ENCODE measurements at regions not wholly inside any gene's neighbourhood (a gene's known extent, or its start where the extent isn't known, plus 50 kb on each side); places are given as distances from the start of the nearest gene placed in this dataset.

GRCh38 chr9:120107138-120107537, 472.8 kb downstream of the CDK5RAP2 start:
- no peak for DNase-seq

GRCh38 chr9:120104771-120105170, 475.2 kb downstream of the CDK5RAP2 start:
- DNase-seq: no peak

DNA sequence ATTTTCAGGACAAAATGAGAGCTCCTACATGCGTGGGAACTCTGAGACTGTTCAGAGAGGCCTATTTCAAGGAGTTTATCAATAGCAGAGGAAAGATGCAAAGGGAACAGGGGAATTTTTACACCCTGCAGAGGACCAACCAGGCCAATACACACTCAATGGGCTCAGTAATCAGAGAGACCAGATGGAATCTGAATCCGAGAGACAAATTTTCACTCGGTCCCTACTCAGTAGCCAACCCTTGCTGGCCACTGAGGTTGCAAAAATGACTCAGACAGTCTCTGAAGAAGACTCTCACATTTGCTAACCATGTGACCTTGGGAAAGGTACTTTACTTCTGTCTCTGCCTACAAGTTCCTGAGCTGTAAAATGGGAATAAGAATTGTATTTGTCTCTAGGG, 479.4 kb downstream of the CDK5RAP2 start:
- no peak for DNase-seq

- no peak for DNase-seq
Measured at GRCh38 chr9:120099065-120099464, 480.9 kb downstream of the CDK5RAP2 start.

DNA sequence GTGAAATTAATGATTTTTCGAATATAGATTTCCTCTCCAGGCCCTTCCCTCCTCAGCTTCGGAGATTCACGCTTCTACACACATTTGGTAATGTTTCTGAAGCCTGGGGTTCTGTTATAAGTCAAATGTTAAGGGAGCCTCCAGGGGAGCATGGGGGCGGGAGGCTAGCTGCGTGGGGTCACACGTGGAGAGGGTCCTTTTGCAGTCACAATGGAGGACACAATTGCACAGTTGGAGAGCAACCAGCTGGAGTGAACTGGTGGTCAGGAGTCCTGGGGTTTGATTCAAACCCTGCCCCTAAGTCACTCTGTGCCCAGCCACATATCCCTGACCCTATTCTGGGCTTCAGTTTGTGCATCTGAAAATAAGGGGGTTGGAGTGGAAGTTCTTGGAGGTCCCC, 481.4 kb downstream of the CDK5RAP2 start:
- no peak for DNase-seq

DNA sequence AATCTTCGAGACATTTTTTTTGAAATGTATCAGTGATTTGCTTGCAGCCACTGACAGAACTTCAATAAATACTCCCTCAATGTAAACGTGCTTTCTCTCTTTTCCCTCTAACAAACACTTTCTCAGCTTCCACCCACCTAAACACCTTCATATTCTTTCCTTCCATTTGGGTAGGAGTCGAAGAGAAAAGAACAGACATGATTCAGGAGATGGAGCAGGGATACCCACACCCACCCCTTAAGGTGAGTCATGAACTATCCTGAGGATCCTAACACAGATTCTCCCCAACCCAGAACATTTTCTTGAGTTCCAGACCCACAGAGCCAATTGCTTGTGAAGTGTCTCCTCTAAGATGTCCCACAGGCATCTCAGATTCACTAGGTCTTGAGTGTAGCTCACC, 488.8 kb downstream of the CDK5RAP2 start:
- DNase-seq: no peak

DNA sequence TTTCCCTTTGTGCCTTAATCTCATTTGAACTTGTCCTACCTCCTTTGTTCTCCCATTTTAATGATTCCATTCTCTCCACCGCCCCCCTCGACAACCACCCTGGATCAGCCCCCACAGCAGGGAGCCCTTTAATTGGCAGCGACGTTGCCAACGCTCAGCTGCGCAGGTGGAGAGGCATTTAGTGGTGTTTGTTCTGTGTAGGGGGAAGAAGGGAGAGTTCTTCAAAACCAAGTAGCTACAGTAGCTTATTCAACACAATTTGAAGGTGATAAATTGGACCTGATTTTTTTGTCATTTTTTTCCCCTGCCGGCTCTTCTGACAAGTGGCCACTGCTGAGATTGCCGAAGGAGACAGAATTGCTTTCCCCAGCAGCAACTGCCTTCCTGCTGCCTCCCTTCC, 499.1 kb downstream of the CDK5RAP2 start:
- DNase-seq: no peak

DNA sequence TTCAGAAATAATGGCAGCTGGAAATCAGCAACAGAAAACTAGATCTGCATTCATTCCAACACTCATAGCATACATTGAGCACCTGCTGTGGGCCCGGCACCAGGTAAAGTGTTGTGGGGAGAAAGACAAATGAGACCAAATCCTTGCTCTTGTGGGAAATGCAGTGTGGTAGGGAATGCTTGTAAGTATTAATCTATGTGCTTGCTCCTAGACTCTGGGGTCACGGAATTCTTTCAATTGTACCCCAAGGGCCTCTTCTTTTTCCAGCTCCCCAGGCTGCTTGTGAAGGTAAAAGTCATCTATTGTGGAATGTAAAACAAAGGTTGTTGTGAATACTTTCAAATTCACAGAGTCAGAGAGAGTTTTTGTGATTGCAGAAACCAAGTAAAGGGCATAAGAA, 501.9 kb downstream of the CDK5RAP2 start:
- no peak for DNase-seq

DNA sequence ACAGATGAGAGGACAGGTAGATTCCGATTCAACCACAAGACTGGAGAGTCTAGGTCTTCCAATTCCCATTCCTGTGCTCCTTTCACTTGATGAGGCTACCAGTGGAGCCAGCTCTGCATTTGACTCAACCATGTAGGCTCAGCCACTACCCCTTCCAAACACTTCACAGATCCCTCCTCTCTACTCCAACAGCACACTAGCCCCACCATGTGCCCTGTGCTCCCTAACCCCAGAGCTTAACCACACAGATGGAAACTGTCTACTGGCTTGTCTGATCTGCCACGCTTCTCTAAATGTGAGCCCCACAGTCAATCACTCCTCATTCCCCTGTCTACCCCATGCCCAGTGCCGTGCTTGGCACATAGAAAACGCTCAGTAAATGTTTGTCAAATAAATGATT, 508.2 kb downstream of the CDK5RAP2 start:
- DNase-seq: no peak

DNA sequence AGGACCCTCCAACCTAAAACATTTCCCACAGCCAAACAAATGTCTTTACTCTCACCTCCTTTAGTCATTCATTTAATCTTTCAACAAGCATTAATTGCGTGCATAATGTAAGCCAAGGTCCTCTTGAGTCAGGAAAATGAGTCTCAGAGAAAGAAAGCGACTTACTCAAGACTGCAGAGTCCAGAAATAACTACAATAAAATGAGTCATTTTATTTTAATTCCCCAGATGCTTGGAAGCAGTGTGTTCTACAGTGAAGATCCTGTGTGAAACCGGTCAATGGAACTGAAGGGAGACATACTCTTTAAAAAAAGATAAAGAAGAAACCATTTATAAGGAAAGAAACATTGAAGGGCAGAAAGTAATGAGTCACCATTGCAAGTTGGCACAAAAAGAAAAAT, 513.7 kb downstream of the CDK5RAP2 start:
- DNase-seq: no peak

DNA sequence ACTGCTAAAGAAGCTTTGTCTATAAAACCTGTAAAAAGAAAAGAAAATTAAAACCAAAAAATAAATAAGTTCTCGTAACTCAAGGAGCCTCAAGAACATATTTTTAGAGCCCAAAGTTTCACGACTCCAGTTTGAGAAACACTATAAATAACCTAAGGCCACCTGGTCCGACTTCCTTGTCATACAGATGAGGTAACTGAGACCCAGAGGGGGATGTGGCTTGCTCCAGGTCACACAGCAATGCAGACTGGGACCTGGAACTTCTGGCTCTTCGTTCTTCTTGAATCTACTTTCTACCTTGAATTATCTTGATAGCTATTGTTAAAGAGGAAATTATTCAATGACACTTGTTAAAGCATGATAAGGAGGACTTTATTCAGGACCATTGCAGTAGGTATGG, 514.8 kb downstream of the CDK5RAP2 start:
- DNase-seq: no peak

- DNase-seq: no peak
Measured at GRCh38 chr9:120045011-120045410, 535.0 kb downstream of the CDK5RAP2 start.

DNA sequence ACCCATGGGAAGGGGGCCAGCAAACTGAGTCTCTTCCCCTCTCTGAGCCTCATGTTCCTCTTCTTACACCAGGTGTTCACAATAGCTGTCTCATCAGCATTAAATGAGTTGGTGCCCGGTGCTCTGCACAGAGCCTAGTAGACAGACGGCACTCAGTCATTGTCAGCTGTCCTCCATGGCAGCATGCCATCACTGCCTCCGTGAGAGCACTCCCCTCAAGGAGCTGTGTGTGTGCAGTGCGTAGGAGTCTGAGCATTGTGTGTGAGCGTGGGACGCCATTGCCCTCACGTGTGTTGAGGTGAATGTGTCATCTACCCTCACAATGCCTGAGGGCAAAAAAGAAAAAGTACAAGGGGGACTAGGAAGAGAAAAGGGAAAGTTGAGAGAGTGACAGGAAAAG, 536.5 kb downstream of the CDK5RAP2 start:
- no peak for DNase-seq

DNA sequence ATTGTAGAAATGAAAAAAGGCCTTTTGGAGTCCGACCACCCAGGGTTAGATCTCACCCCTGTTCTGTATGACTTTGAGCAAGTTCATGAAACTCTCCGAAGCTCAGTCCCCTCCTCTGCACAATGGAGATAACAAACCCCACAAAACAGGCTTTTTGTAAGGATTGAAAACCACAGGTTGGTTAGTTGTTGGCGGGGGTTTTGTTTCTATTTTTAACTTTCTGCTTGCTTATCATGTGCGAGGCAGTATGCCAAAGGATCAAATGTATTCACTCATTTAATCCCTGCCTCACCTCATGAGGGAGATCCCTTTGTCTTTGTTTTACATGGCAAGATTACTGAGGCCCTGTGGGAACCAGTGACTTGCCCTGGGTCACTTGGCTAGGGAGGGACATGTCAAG, 539.1 kb downstream of the CDK5RAP2 start:
- DNase-seq: no peak

DNA sequence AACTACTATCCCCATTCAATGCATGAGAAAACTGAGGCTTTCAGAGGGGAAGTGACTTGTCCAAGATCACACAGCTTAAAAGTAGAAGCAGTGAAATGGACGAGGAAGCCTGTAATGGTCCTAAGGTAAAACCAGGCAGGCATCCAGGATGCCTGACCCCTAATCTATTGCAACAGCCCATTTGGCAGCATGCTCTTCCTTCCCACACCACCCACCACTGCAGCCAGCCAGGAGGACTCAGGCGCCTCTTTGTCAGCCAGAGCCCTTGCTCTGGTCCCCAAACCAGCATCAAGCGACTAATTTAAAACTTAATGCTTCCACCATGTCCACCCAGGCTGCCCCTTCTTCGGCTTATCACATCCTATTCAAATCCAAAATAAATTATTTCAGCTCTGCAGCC, 541.6 kb downstream of the CDK5RAP2 start:
- DNase-seq: no peak

DNA sequence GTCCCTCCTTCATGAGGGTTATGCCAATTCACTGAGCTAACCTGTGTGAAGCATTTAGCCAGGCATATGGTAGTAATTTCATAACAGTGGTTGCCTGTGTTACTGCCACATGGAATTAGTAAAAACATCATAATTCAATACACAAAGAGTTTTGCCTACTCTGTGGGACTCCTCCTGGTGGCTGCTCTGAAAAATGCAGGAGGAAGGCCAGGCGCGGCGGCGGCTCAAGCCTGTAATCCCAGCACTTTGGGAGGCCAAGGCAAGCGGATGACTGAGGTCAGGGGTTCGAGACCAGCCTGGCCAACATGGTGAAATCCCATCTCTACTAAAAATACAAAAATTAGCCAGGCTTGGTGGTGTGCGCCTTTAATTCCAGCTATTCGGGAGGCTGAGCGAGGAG, 547.3 kb downstream of the CDK5RAP2 start:
- DNase-seq: no peak

GRCh38 chr9:120030847-120031246, 549.1 kb downstream of the CDK5RAP2 start:
- no peak for DNase-seq

- no peak for DNase-seq
Measured at GRCh38 chr9:120018550-120018949, 561.4 kb downstream of the CDK5RAP2 start.

GRCh38 chr9:120018037-120018436, 561.9 kb downstream of the CDK5RAP2 start:
- no peak for DNase-seq

GRCh38 chr9:120016231-120016630, 563.7 kb downstream of the CDK5RAP2 start:
- DNase-seq: no peak

GRCh38 chr9:120014796-120015195, 565.2 kb downstream of the CDK5RAP2 start:
- DNase-seq: no peak

DNA sequence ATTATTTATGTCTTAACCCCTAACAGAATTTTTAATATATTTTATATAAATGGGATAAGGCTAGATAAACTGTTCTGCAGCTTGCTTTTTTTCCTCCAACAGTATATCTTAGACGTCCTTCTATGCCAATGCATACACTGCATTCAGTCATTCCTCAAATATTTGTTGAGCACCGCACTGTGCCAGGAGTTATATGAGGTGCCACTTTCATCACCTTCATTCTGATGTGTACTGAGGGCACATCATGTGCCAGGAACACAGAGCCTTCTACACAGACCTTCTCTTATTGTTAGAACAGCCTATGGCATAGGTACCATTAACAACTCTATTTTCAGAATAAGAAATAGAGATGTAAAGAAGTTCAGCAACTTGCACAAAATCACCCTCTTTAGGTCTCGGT, 570.1 kb downstream of the CDK5RAP2 start:
- no peak for DNase-seq

- no peak for DNase-seq
Measured at GRCh38 chr9:120001536-120001935, 578.4 kb downstream of the CDK5RAP2 start.

DNA sequence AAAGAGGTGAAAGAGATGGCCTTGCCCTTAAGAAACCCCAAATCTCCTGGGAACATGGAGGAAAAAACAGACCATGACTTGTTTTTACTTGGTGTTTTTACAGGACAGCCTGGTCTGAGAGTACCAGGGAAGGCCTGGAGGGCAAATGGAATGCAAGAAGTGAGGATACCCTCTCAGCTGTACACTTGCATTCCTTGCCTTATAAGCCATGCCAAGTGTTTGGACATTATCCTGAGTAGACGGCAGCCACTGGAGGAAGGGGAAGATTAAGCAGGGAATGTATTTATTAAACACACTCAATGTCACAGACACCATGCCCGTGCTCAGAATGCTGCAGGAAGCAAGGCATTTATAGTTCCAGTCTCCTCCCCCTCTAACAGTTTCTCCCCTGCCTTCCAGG, 581.4 kb downstream of the CDK5RAP2 start:
- DNase-seq: no peak

DNA sequence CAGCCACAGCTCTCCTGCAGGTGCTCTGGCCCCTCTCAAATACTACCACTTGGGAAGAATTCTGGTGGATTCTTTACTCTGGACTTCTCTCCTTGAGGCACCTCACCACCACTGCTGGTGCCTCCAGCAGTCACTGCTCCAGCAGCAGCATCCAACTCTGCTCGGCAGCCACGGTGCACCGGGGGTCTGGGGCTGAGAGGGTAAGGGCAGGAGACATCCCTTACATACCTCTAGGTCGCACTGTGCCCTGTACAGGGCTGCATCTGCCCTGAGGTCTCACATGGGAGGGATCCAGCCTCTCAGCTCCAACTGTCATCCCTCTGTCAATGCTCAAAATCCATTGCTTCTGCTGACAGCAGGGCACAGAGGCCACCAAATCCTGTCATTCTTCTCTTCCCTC, 588.2 kb downstream of the CDK5RAP2 start:
- DNase-seq: no peak

DNA sequence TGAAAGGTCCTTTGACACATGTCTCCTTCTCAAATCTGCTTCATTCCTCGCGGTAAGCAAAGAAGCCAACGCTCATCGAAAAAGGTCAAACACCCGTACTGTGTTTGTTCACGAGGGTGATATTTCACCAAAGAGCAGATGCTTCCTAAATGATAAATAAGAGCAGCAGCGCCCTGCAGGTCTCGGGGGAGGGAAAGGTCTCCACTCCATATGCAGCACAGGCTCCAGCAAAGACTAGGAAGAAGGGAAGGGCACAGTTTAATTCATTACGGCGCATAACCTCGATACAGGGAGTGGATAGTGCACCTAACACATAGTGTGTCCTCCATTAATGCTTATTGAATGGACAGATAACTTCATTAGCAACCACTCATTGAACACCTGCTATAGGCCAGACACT, 593.3 kb downstream of the CDK5RAP2 start:
- DNase-seq: no peak
